NOMO-1 (cell line): ENCODE measurements at regions not wholly inside any gene's neighbourhood (a gene's known extent, or its start where the extent isn't known, plus 50 kb on each side); places are given as distances from the start of the nearest gene placed in this dataset.

Experiments
- DNase-seq, 2 experiments: peaks; one replicate each; lab custom pipeline; 2025; ENCODE audit not compliant: unreplicated experiment in 2 of 2; lab: John Stamatoyannopoulos, UW

- DNase-seq, result no peak
Observed at GRCh38 chr5:68447136-68447929, 231.8 kb downstream of the PIK3R1 start.

- DNase-seq, result no peak
Observed at GRCh38 chr5:68449380-68449779, 233.8 kb downstream of the PIK3R1 start.

- no peak for DNase-seq
Observed at GRCh38 chr5:68450245-68450852, 234.8 kb downstream of the PIK3R1 start.

- DNase-seq, result peak in 1 of 2 experiments; percentile 38
Observed at GRCh38 chr5:68452286-68452685, 236.7 kb downstream of the PIK3R1 start.

- no peak for DNase-seq
Observed at GRCh38 chr5:68454172-68454571, 238.6 kb downstream of the PIK3R1 start.

- DNase-seq, result no peak
Observed at GRCh38 chr5:68454766-68455165, 239.2 kb downstream of the PIK3R1 start.

- DNase-seq, result no peak
Observed at GRCh38 chr5:68455216-68455615, 239.7 kb downstream of the PIK3R1 start.

- no peak for DNase-seq
Observed at GRCh38 chr5:68456756-68457217, 241.2 kb downstream of the PIK3R1 start.

- no peak for DNase-seq
Observed at GRCh38 chr5:68457285-68457684, 241.7 kb downstream of the PIK3R1 start.

- no peak for DNase-seq
Observed at GRCh38 chr5:68458416-68459021, 243.0 kb downstream of the PIK3R1 start.

GRCh38 chr5:68459093-68459809, 243.7 kb downstream of the PIK3R1 start:
- no peak for DNase-seq

- DNase-seq, result no peak
Observed at GRCh38 chr5:68459810-68460139, 244.2 kb downstream of the PIK3R1 start.

GRCh38 chr5:68460147-68460798, 244.7 kb downstream of the PIK3R1 start:
- peak in 1 of 2 experiments; percentile 62 for DNase-seq

- no peak for DNase-seq
Observed at GRCh38 chr5:68463606-68464005, 248.1 kb downstream of the PIK3R1 start.

- peak; percentile 57 to 67 for DNase-seq
Observed at GRCh38 chr5:68464424-68464823, 248.9 kb downstream of the PIK3R1 start.

GRCh38 chr5:68465133-68465532, 249.6 kb downstream of the PIK3R1 start:
- no peak for DNase-seq

- DNase-seq, result no peak
Observed at GRCh38 chr5:68465934-68466551, 250.5 kb downstream of the PIK3R1 start.

GRCh38 chr5:68467208-68467607, 251.7 kb downstream of the PIK3R1 start:
- no peak for DNase-seq

GRCh38 chr5:68467794-68468193, 252.2 kb downstream of the PIK3R1 start:
- no peak for DNase-seq

- DNase-seq, result no peak
Observed at GRCh38 chr5:68468322-68468721, 252.8 kb downstream of the PIK3R1 start.
